ENCODE measurements at regions not wholly inside any gene's neighbourhood (a gene's known extent, or its start where the extent isn't known, plus 50 kb on each side); places are given as distances from the start of the nearest gene placed in this dataset.

GRCh38 chr2:133859578-133859977 lies 291.3 kb upstream of the NCKAP5 start:
- TF ChIP-seq, protein P1, sequence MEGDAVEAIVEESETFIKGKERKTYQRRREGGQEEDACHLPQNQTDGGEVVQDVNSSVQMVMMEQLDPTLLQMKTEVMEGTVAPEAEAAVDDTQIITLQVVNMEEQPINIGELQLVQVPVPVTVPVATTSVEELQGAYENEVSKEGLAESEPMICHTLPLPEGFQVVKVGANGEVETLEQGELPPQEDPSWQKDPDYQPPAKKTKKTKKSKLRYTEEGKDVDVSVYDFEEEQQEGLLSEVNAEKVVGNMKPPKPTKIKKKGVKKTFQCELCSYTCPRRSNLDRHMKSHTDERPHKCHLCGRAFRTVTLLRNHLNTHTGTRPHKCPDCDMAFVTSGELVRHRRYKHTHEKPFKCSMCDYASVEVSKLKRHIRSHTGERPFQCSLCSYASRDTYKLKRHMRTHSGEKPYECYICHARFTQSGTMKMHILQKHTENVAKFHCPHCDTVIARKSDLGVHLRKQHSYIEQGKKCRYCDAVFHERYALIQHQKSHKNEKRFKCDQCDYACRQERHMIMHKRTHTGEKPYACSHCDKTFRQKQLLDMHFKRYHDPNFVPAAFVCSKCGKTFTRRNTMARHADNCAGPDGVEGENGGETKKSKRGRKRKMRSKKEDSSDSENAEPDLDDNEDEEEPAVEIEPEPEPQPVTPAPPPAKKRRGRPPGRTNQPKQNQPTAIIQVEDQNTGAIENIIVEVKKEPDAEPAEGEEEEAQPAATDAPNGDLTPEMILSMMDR (IDR thresholded peaks at IDR 0.05; ENCODE audit: insufficient read depth, low read depth, low read length, missing control alignments) = no peak
- H3K4me3 ChIP-seq (ENCODE audit: low read length) = no peak overlapping the region
- DNase-seq (ENCODE audit: low read depth) = no peak

DNA sequence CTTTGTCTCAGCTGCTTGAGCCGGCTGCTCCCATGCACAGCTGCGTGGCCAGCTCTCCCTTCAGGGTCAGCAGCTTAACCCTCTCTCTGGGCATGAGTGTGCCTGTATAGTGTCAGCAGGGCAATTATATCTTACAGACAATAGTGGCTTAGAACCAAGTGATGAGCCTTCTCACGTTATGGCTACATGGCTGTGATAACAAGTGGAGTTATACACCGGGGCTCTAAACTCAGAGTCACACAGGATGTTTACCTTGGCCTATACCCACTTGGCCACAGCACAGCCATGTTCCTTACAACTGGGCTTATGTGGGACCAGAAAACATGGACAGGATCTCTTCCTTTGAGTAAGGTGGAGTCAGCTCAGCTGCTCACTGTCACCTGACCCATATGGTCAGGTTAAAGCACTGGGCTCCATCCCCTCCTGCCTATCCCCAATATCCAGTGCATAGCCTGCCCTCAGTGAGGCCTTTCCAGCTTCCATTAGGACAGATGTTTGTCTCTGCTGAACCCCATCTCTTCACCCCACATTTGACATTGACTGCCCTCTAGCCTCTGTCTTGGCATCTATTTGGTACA lies 294.2 kb upstream of the NCKAP5 start:
- TF ChIP-seq, protein P1 (IDR thresholded peaks at IDR 0.05; ENCODE audit: insufficient read depth, low read depth, low read length, missing control alignments) = no peak
- H3K4me3 ChIP-seq (ENCODE audit: low read length) = no peak overlapping the region
- DNase-seq (ENCODE audit: low read depth) = no peak

DNA sequence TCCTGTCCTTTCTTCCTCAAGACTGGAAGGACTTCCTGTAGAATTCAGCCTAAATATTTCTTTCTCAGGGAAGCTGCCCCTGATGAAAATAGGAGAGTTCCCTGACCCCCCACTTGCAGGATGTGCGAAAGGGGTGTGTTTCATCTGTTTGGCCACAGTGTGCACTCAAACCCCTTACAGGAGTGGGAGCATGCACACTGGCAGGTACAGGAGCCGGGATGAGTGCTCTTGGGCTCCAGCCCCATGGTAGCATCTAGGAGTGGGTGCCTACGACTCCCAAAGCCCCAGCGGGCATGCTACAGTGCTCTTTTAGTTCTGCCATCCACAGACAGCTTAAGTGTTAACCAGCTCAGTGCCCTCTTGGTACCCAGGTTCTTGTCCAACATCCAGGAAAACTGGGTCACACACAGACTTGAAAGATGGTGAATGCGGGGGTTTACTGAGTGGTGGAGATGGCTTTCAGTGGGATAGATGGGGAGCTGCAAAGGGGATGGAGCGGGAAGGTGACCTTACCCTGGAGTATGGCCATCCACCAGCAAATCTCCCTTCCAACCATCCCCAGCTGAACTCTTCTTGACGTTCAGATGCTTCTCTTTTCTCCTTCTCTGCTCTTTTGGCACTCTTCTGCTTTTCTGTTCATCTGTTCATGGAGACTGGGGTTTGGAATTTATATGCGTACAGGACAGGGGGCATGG lies 295.0 kb upstream of the NCKAP5 start:
- no peak overlapping the region for H3K4me3 ChIP-seq (ENCODE audit: low read length)
- TF ChIP-seq, protein P1 (IDR thresholded peaks at IDR 0.05; ENCODE audit: insufficient read depth, low read depth, low read length, missing control alignments) = no peak
- DNase-seq (ENCODE audit: low read depth) = no peak

DNA sequence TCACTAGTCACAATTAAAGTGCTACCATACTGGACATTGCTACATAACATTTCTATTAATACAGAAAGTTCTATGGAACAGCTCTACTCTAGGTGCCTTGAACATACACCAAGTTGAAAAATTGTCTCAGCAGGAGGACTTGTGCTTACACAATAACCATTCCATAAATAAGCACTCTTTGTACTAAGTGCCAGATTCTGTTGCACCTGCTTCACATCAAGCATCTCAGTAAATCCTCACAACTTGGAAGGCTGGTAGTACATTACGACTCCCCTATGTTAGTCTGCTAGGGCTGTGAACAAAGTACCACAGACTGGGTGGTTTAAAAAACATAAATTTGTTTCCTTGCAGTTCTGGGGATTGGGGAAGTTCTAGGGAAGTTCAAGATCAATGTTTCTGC lies 296.9 kb upstream of the NCKAP5 start:
- TF ChIP-seq, protein P1 (IDR thresholded peaks at IDR 0.05; ENCODE audit: insufficient read depth, low read depth, low read length, missing control alignments) = no peak
- no peak overlapping the region for H3K4me3 ChIP-seq (ENCODE audit: low read length)
- no peak for DNase-seq (ENCODE audit: low read depth)

DNA sequence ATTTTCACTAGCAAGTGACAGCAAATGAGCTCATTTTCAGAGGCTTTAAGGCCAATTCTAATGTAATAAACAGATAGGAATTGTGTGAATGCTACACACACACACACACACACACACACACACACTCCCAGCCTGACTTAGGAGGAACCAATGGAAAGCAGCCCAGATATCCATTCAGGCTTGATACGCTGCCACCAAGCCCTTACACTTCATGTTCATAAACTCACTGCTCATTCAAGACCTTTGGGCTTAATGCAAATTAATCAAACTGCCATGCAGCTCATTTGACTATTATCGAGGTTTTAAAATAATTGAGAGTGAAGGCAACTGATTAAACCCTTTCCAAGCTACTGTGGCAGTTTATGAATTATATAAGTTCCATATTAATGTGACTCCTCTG lies 298.9 kb upstream of the NCKAP5 start:
- TF ChIP-seq, protein P1 (IDR thresholded peaks at IDR 0.05; ENCODE audit: insufficient read depth, low read depth, low read length, missing control alignments) = no peak
- no peak overlapping the region for H3K4me3 ChIP-seq (ENCODE audit: low read length)
- no peak for DNase-seq (ENCODE audit: low read depth)

- no peak overlapping the region for H3K4me3 ChIP-seq (ENCODE audit: low read length)
- peak; percentile 37 for DNase-seq (ENCODE audit: low read depth)
- TF ChIP-seq, protein P1 (IDR thresholded peaks at IDR 0.05; ENCODE audit: insufficient read depth, low read depth, low read length, missing control alignments) = no peak
These were observed 303.4 kb upstream of the NCKAP5 start for GRCh38 chr2:133871545-133872209.

Measured in epithelial cell of esophagus (primary cell).